ENCODE measurements at regions not wholly inside any gene's neighbourhood (a gene's known extent, or its start where the extent isn't known, plus 50 kb on each side); places are given as distances from the start of the nearest gene placed in this dataset.
A peak's percentile ranks its signal among the peaks of the same experiment; 100 is the strongest.

DNA sequence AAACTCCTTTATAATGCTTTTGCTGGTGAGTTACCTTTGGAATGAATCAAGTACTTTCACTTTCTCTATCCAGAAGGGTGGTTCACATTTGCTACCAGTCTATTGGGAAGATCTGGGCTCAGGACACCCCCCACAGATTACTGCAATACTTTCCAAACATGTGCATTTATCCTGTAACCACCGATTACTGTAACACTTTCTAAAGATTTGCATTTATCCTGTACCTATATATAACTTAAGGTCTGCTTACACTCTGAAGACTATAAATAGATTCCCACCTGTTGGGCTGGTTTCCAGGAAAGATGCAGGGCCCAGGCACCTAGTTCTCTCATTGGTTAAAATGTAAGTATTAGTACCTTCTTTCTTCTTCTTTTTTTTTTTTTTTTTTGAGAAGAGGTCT lies 113.0 kb upstream of the NEDD4L start:
- intact Hi-C loops (cut with DNase I): no loop called here
- Histone ChIP-seq H3K36me3 (no peaks in the 10 kb centered on the region), H3K27ac (no peak overlapping the region), H3K4me1 (peaks cover 6% of the 10 kb centered on the region), H3K27me3 (ENCODE audit: low read depth) (no peaks in the 10 kb centered on the region), H3K4me3 (peak overlapping the region; percentile 22), H3K9me3 (no peaks in the 10 kb centered on the region)
- TF ChIP-seq, protein P1, sequence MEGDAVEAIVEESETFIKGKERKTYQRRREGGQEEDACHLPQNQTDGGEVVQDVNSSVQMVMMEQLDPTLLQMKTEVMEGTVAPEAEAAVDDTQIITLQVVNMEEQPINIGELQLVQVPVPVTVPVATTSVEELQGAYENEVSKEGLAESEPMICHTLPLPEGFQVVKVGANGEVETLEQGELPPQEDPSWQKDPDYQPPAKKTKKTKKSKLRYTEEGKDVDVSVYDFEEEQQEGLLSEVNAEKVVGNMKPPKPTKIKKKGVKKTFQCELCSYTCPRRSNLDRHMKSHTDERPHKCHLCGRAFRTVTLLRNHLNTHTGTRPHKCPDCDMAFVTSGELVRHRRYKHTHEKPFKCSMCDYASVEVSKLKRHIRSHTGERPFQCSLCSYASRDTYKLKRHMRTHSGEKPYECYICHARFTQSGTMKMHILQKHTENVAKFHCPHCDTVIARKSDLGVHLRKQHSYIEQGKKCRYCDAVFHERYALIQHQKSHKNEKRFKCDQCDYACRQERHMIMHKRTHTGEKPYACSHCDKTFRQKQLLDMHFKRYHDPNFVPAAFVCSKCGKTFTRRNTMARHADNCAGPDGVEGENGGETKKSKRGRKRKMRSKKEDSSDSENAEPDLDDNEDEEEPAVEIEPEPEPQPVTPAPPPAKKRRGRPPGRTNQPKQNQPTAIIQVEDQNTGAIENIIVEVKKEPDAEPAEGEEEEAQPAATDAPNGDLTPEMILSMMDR (IDR thresholded peaks at IDR 0.05): no peak
- DNase-seq (no peak), ATAC-seq (no peak)

DNA sequence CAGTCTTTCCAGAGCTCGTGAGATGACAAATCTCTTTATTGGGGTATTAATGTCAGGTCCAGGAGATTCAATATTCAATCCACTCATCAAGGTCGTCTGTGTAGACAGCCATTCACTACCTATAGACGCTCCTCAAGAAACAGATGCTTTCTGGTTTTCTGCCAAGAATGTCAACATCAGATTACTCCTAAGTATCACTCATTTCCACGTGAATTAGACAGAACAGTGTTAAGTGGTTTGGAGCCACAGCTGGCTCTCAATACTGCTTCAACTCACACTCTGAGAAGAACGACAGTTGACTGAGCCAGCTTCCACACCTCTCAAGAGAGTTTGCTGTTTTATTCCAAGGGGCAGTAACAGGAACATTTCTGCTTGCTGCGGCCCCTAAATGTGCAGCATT lies 113.5 kb upstream of the NEDD4L start:
- intact Hi-C loops (cut with DNase I): no loop called here
- Histone ChIP-seq H3K9me3 (no peaks in the 10 kb centered on the region), H3K27ac (no peak overlapping the region), H3K4me1 (peaks cover 6% of the 10 kb centered on the region), H3K36me3 (no peaks in the 10 kb centered on the region), H3K27me3 (ENCODE audit: low read depth) (no peaks in the 10 kb centered on the region), H3K4me3 (peak overlapping the region; percentile 22)
- no peak for DNase-seq
- TF ChIP-seq, protein P1 (IDR thresholded peaks at IDR 0.05): no peak
- peak; percentile 30 to 51 for ATAC-seq

DNA sequence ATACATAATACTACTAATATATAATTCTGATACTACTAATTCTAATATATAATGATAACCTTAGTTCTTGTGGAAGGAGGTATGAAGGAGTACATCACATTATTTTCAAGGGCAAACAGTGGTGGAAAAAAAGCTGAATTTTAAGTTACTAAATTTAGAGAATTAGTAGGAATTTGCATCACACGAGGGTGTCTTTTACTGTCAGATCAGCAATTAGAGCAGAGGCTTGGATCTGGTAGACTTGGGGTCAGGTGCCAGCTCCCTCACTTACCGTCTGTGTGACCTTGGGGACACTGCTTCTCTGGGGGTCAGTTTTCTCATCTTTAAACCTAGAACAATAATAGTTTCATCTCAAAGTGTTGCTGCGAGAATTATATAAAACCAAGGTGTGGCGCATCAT lies 114.1 kb upstream of the NEDD4L start:
- TF ChIP-seq, protein P1 (IDR thresholded peaks at IDR 0.05): no peak
- ATAC-seq (no peak), DNase-seq (no peak)
- no peaks in the 10 kb centered on the region for H3K27me3 ChIP-seq (ENCODE audit: low read depth)
- no peak overlapping the region for H3K4me3 ChIP-seq
- H3K36me3 ChIP-seq: no peaks in the 10 kb centered on the region
- intact Hi-C loops (cut with DNase I): no loop called here
- H3K4me1 ChIP-seq: peaks cover 6% of the 10 kb centered on the region
- no peaks in the 10 kb centered on the region for H3K9me3 ChIP-seq
- no peak overlapping the region for H3K27ac ChIP-seq

DNA sequence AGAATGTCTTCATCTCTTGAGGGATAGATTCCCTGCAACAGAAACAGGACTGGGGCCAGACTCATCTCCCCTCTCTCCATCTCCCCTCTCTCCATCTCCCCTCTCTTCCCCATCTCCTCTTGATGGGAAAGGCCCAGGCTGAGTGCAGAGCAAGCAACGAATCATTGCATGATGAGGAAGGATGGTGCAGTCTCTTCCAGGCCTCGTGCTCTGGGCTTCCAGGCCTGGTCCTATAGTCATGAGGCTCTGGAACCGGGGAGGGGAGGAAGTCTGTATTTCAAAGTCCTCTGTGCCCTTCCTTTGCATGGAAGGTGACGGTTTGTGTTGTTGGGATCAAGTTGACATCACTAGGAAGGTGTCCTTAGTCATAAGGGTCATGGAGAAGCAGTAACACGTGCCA lies 115.6 kb upstream of the NEDD4L start:
- Histone ChIP-seq H3K4me1 (peaks cover 6% of the 10 kb centered on the region), H3K4me3 (no peak overlapping the region), H3K9me3 (no peaks in the 10 kb centered on the region), H3K36me3 (no peaks in the 10 kb centered on the region), H3K27me3 (ENCODE audit: low read depth) (no peaks in the 10 kb centered on the region), H3K27ac (no peak overlapping the region)
- intact Hi-C loops (cut with DNase I): no loop called here
- ATAC-seq: no peak
- no peak for DNase-seq
- TF ChIP-seq, protein P1 (IDR thresholded peaks at IDR 0.05): no peak

DNA sequence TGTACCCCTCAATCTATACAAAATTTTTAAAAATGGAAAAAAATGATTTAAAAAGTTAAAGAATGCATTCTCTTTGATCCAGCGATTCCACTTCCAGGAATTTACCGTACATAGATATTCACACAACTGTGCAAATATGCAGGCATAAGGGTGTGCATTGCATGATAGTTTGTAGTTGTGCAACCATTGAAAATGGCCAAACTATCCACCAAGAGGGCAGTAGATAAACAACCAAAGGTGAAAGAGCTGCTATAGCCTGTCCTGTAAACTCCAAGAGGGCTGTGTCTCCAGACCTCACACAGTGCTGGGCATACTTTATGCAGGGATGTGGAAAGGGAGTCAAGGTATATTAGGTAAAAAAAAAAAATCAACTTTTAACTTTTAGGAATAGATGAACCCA lies 116.5 kb upstream of the NEDD4L start:
- ATAC-seq (no peak), DNase-seq (no peak)
- Histone ChIP-seq H3K27me3 (ENCODE audit: low read depth) (no peaks in the 10 kb centered on the region), H3K4me1 (peaks cover 6% of the 10 kb centered on the region), H3K9me3 (no peaks in the 10 kb centered on the region), H3K36me3 (no peaks in the 10 kb centered on the region), H3K4me3 (no peak overlapping the region), H3K27ac (no peak overlapping the region)
- TF ChIP-seq, protein P1 (IDR thresholded peaks at IDR 0.05): no peak
- intact Hi-C loops (cut with DNase I): no loop called here

DNA sequence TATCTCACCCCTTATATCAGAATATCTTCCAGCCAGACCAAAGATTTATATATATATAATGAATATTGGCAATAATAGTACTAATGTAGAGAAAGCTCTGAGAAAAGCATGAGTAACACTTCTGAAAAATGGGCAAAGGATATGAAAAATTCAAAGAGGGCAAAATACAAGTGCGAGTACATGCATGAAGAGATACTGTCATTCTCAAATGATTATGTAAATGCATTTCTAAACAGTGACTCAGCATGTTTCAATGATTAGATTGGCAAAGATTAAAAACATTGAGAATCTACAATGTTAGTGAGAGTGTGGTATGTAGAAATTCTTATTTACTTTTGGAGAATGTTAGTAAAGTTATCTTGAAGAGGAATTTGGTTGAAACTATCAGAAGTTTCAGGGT lies 118.3 kb upstream of the NEDD4L start:
- no peaks in the 10 kb centered on the region for H3K9me3 ChIP-seq
- H3K36me3 ChIP-seq: no peaks in the 10 kb centered on the region
- peaks cover 3% of the 10 kb centered on the region for H3K4me1 ChIP-seq
- H3K4me3 ChIP-seq: no peak overlapping the region
- TF ChIP-seq, protein P1 (IDR thresholded peaks at IDR 0.05): no peak
- H3K27me3 ChIP-seq (ENCODE audit: low read depth): no peaks in the 10 kb centered on the region
- no peak overlapping the region for H3K27ac ChIP-seq
- intact Hi-C loops (cut with DNase I): no loop called here
- no peak for ATAC-seq
- DNase-seq: no peak
